ENCODE measurements at regions not wholly inside any gene's neighbourhood (a gene's known extent, or its start where the extent isn't known, plus 50 kb on each side); places are given as distances from the start of the nearest gene placed in this dataset. TPM values are rescaled to one million over a fixed set of nuclear protein-coding genes. Genes with fewer than 3 reads are reported as not detected.

Small RNA genes lying in the stretch of these regions (microRNA-seq; reads per million reads assigned to microRNA genes)
- not detected for gene MIR6074

Small RNA genes lying in the stretch of these regions (small RNA-seq; reads per million reads assigned to genes)
- not detected for gene MIR6074 (ENCODE audit: low replicate concordance)
- not detected for gene RNA5SP362 (ENCODE audit: low replicate concordance)

Measured in GM23338 (cell line).